ENCODE measurements at regions not wholly inside any gene's neighbourhood (a gene's known extent, or its start where the extent isn't known, plus 50 kb on each side); places are given as distances from the start of the nearest gene placed in this dataset.

- TF ChIP-seq PBX3 (IDR thresholded peaks at IDR 0.05) (no peak), GABPA (IDR thresholded peaks at IDR 0.05; ENCODE audit: low read depth) (no peak), TCF12 (IDR thresholded peaks at IDR 0.05) (no peak), YY1 (IDR thresholded peaks at IDR 0.05; ENCODE audit: low read depth) (no peak), SMC3 (IDR thresholded peaks at IDR 0.05; ENCODE audit: low read depth, low read length) (peak; percentile 49), CTCF (IDR thresholded peaks at IDR 0.05) (peak; percentile 68), RAD21 (IDR thresholded peaks at IDR 0.05; ENCODE audit: low read length) (peak; percentile 71)
- Histone ChIP-seq H3K36me3 (replicated peaks in 1 of 2; ENCODE audit: control insufficient read depth in 1 of 2, insufficient read depth in 2 of 2, low read length in 1 of 2) (no peaks in the 10 kb centered on the region), H3K27ac (ENCODE audit: low read depth in 2 of 2, low read length in 1 of 2) (no peak overlapping the region), H3K9me2 (no peaks in the 10 kb centered on the region), H3K9me3 (no peaks in the 10 kb centered on the region), H3F3A (replicated peaks; ENCODE audit: insufficient read depth) (no peaks in the 10 kb centered on the region), H3K4me3 (ENCODE audit: low read depth in 2 of 2, low read length in 1 of 2) (no peak overlapping the region), H2AFZ (ENCODE audit: low read depth) (no peak overlapping the region), H4K20me1 (ENCODE audit: insufficient read depth) (no peaks in the 10 kb centered on the region), H3K9ac (no peak overlapping the region), H3K79me2 (ENCODE audit: insufficient read depth) (no peaks in the 10 kb centered on the region), H3K4me2 (no peak overlapping the region), H3K4me1 (ENCODE audit: control insufficient read depth in 1 of 2, insufficient read depth in 2 of 2, low read depth in 1 of 2, low read length in 1 of 2) (peaks cover 0 to 12% of the 10 kb centered on the region in 2 experiments; a peak in 1 of 4 replicates), H3K27me3 (ENCODE audit: insufficient read depth) (no peaks in the 10 kb centered on the region)
- DNase-seq: peak; percentile 17
- CTCF ChIA-PET: interaction anchor here (0.5 to 3.4 kb wide), 25 partner anchors 11 to 886 kb away, joined by 3 to 20 read pairs (median 3); partner anchors contain the start of gene IVNS1ABP
- POLR2A ChIA-PET: no interaction called here
- WGBS (ENCODE audit: low lambda C conversion rate): 28% methylated on average over 2 of the region's 2 CpGs
These were observed 53.1 kb upstream of the HMCN1 start for GRCh38 chr1:185681034-185681633.

- Histone ChIP-seq H3K9ac (no peak overlapping the region), H3F3A (replicated peaks; ENCODE audit: insufficient read depth) (no peaks in the 10 kb centered on the region), H3K9me2 (no peaks in the 10 kb centered on the region), H2AFZ (ENCODE audit: low read depth) (no peak overlapping the region), H3K27me3 (ENCODE audit: insufficient read depth) (no peaks in the 10 kb centered on the region), H3K79me2 (ENCODE audit: insufficient read depth) (no peaks in the 10 kb centered on the region), H3K9me3 (no peaks in the 10 kb centered on the region), H3K4me1 (ENCODE audit: control insufficient read depth in 1 of 2, insufficient read depth in 2 of 2, low read depth in 1 of 2, low read length in 1 of 2) (peaks cover 0 to 6% of the 10 kb centered on the region in 2 experiments; a peak in 1 of 4 replicates), H3K4me2 (no peak overlapping the region), H3K27ac (ENCODE audit: low read depth in 2 of 2, low read length in 1 of 2) (no peak overlapping the region), H3K36me3 (replicated peaks in 1 of 2; ENCODE audit: control insufficient read depth in 1 of 2, insufficient read depth in 2 of 2, low read length in 1 of 2) (no peaks in the 10 kb centered on the region), H3K4me3 (ENCODE audit: low read depth in 2 of 2, low read length in 1 of 2) (no peak overlapping the region), H4K20me1 (ENCODE audit: insufficient read depth) (no peaks in the 10 kb centered on the region)
- ChIA-PET CTCF (interaction anchor here (0.6 to 3.4 kb wide), 23 partner anchors 10 to 885 kb away, joined by 3 to 20 read pairs (median 4); partner anchors contain the start of gene IVNS1ABP), POLR2A (no interaction called here)
- no peak for DNase-seq
- 34% methylated on average over 4 of the region's 4 CpGs for WGBS (ENCODE audit: low lambda C conversion rate)
- TF ChIP-seq EZH2phosphoT487 (IDR thresholded peaks at IDR 0.05; ENCODE audit: borderline replicate concordance, low read depth): no peak
- TF ChIP-seq MAX (IDR thresholded peaks at IDR 0.05; ENCODE audit: low read depth): no peak
- TF ChIP-seq TEAD4 (IDR thresholded peaks at IDR 0.05; ENCODE audit: borderline replicate concordance, insufficient read depth): no peak
- no peak for TF ChIP-seq MEF2A (IDR thresholded peaks at IDR 0.05; ENCODE audit: borderline replicate concordance, low read depth)
- TF ChIP-seq USF2 (IDR thresholded peaks at IDR 0.05; ENCODE audit: borderline replicate concordance, low read depth, low read length): no peak
- TF ChIP-seq TAF1 (IDR thresholded peaks at IDR 0.05; ENCODE audit: borderline replicate concordance, low read depth, low read length): no peak
- no peak for TF ChIP-seq RXRA (IDR thresholded peaks at IDR 0.05; ENCODE audit: borderline replicate concordance, low read depth)
- no peak for TF ChIP-seq RFX5 (IDR thresholded peaks at IDR 0.05; ENCODE audit: low read length)
- no peak for TF ChIP-seq NRF1 (IDR thresholded peaks at IDR 0.05; ENCODE audit: low read depth, low read length)
- TF ChIP-seq POLR2AphosphoS5 (IDR thresholded peaks at IDR 0.05; ENCODE audit: low read depth, low read length): no peak
- TF ChIP-seq FOXM1 (IDR thresholded peaks at IDR 0.05; ENCODE audit: low read depth): no peak
- TF ChIP-seq FOXJ3 (CRISPR knock-in tag; IDR thresholded peaks at IDR 0.05): no peak
- no peak for TF ChIP-seq CTCF (IDR thresholded peaks at IDR 0.05)
- TF ChIP-seq ZBTB33 (IDR thresholded peaks at IDR 0.05; ENCODE audit: borderline replicate concordance, low read depth): no peak
These were observed 53.7 kb upstream of the HMCN1 start for GRCh38 chr1:185680453-185680852.
